GM21526 (cell line): ENCODE measurements at regions not wholly inside any gene's neighbourhood (a gene's known extent, or its start where the extent isn't known, plus 50 kb on each side); places are given as distances from the start of the nearest gene placed in this dataset.

Experiments used
- ATAC-seq: cut with Tn5 transposase; IDR thresholded peaks from one replicate; pipeline ENCODE4 v1.9.1; 2021; ENCODE audit warnings: moderate library complexity; ENCODE audit not compliant: unreplicated experiment, low FRiP score

DNA sequence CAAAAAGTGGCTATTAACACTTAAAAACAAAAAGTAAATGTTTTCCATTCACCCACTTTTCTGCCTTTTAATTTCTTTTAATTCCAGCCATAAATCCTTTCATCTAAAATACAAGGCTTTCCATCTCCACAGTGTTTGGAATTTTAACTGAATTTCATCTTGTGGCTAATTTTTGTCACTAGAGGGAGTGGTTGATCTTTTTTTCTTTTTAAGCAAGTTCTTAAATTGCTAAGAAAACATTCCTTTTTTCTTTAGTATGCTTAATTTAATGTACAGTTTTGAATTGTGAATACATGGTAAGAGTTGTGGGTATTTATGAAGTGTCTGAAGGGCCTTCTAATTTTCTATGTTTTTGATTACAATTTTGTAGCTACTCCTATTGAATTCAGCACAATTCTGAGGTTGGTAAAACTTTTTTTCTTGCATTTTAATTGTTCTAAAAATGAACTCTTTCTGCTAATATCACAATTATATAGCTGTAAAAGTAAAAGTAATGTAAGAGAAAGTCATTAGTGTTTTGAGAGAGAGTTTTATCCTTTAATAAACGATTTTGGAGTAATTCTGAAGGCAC, 54.9 kb upstream of the ANK3 start:
- ATAC-seq, result no peak

DNA sequence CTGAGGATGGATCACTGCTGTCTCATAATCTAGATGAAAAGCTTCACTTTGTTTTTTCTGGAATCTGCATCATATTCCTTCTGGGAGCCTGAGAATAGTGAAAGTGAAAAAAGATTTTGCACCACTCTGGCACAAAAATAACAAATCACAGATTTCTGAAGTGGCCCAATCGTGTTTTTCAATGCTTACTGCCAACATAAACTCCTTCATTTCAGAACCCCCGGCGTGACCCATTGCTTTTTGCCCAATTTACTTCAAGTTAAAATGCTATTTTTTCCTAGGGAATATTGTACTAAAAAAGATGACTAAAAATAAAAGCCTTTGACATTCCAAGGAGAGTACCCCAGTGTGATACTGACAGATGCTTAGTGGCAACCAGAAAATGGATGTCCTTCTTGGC, 53.7 kb upstream of the ANK3 start:
- no peak for ATAC-seq

DNA sequence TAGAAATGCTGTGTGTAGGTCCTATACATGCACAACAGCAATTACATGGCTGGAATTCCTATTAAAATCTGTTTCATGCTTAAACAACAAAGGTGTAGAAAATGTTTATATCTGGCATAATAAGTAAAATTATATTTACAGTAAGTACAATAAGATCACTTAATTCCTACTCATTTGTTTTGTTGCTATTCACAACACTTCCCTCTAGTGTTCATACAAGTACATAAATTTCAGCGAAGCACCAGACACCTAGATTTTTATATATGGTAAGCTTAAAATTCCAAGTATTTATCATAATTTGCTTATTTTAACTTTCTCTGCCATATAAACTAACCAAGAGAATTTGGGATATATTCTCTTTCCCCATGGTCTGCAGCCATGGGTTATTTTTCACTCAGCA, 51.8 kb upstream of the ANK3 start:
- ATAC-seq, result no peak

GRCh38 chr10:60439641-60440040, 50.0 kb upstream of the ANK3 start:
- no peak for ATAC-seq
